ENCODE measurements at regions not wholly inside any gene's neighbourhood (a gene's known extent, or its start where the extent isn't known, plus 50 kb on each side); places are given as distances from the start of the nearest gene placed in this dataset.

- Histone ChIP-seq H3K27ac (ENCODE audit: control insufficient read depth, insufficient read depth) (no peak overlapping the region), H3K27me3 (replicated peaks in 1 of 2; ENCODE audit: control insufficient read depth in 2 of 2, insufficient read depth in 2 of 2, low read length in 1 of 2) (no peaks in the 10 kb centered on the region), H3K4me2 (ENCODE audit: control insufficient read depth, insufficient read depth) (no peak overlapping the region), H3K79me2 (ENCODE audit: control insufficient read depth, insufficient read depth, low read length) (no peaks in the 10 kb centered on the region), H3K4me3 (no peak overlapping the region), H3K4me1 (ENCODE audit: control insufficient read depth, insufficient read depth, low read length) (no peaks in the 10 kb centered on the region), H3K36me3 (ENCODE audit: control insufficient read depth in 2 of 2, insufficient read depth in 2 of 2, low read length in 1 of 2) (no peaks in the 10 kb centered on the region), H4K20me1 (ENCODE audit: control insufficient read depth, insufficient read depth) (no peaks in the 10 kb centered on the region), H2AFZ (ENCODE audit: control insufficient read depth, low read depth, low read length) (no peak overlapping the region), H3K9me3 (replicated peaks; ENCODE audit: control insufficient read depth, insufficient read depth, low read length) (no peaks in the 10 kb centered on the region), H3K9ac (ENCODE audit: control insufficient read depth, insufficient read depth, low read length) (no peak overlapping the region)
- DNase-seq (ENCODE audit: low read depth, low spot score) (no peak), FAIRE-seq (no peak), ATAC-seq (no peak)
- SMC1A ChIA-PET (ENCODE audit: uncharacterized antibody, unreplicated experiment) = no interaction called here
- TF ChIP-seq NR2C1 (IDR thresholded peaks at IDR 0.05) (no peak), NR2C2 (IDR thresholded peaks at IDR 0.05; ENCODE audit: borderline replicate concordance, control insufficient read depth, insufficient read length, low read depth) (no peak), E2F4 (IDR thresholded peaks at IDR 0.05; ENCODE audit: low read depth, low read length) (no peak), ASH2L (IDR thresholded peaks at IDR 0.05; ENCODE audit: borderline replicate concordance, low read depth) (no peak)
- TF ChIP-seq, protein P1, sequence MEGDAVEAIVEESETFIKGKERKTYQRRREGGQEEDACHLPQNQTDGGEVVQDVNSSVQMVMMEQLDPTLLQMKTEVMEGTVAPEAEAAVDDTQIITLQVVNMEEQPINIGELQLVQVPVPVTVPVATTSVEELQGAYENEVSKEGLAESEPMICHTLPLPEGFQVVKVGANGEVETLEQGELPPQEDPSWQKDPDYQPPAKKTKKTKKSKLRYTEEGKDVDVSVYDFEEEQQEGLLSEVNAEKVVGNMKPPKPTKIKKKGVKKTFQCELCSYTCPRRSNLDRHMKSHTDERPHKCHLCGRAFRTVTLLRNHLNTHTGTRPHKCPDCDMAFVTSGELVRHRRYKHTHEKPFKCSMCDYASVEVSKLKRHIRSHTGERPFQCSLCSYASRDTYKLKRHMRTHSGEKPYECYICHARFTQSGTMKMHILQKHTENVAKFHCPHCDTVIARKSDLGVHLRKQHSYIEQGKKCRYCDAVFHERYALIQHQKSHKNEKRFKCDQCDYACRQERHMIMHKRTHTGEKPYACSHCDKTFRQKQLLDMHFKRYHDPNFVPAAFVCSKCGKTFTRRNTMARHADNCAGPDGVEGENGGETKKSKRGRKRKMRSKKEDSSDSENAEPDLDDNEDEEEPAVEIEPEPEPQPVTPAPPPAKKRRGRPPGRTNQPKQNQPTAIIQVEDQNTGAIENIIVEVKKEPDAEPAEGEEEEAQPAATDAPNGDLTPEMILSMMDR (IDR thresholded peaks at IDR 0.05 in 2 of 3, conservative IDR thresholded peaks at IDR 0.05 in 1 of 3; ENCODE audit: control insufficient read depth in 2 of 3, extremely low read depth in 1 of 3, insufficient read depth in 1 of 3, low read depth in 3 of 3, low read length in 3 of 3) = no peak
- intact Hi-C loops (cut with micrococcal nuclease; ENCODE audit: unreplicated experiment) = no loop called here
- no TSS peak for BruUV-seq (replicated peaks)
- 65% methylated on average over 12 of the region's 33 CpGs for WGBS (ENCODE audit: insufficient coverage, insufficient replicate concordance, low lambda C conversion rate, missing lambda C conversion rate)
- RAD21 ChIA-PET (ENCODE audit: unreplicated experiment) = no interaction called here
- CTCF ChIA-PET = no interaction called here
- POLR2A ChIA-PET = no interaction called here
- in situ Hi-C loops (cut with MboI) = loop anchor here (25.0 kb wide), 1 partner anchor 413 kb away; no protein-coding TSS in a partner anchor
Measured at GRCh38 chr7:29649028-29649716, 85.5 kb downstream of the PRR15 start.

Measured in GM12878 (cell line).